CD4-positive, alpha-beta T cell treated with Interleukin-17A for 4 hours (primary cell): ENCODE measurements at regions not wholly inside any gene's neighbourhood (a gene's known extent, or its start where the extent isn't known, plus 50 kb on each side); places are given as distances from the start of the nearest gene placed in this dataset.
"Not testable (repeated sequence)": the region's sequence is repeated elsewhere in the genome, so short reads cannot be mapped to it uniquely, and the experiment has no call there.

Experiments
- DNase-seq: peaks from one replicate; pipeline ENCODE4 v3.0.0-alpha.2; 2020; ENCODE audit warnings: mixed read lengths

GRCh38 chr7:118420888-118421287 is 196.4 kb downstream of the ANKRD7 start:
- no peak for DNase-seq

- DNase-seq: no peak
Observed at GRCh38 chr7:118429141-118429540, 204.6 kb downstream of the ANKRD7 start.

GRCh38 chr7:118436663-118437062 is 212.2 kb downstream of the ANKRD7 start:
- DNase-seq: no peak

- DNase-seq: not testable (repeated sequence)
Observed at GRCh38 chr7:118449030-118449429, 224.5 kb downstream of the ANKRD7 start.

GRCh38 chr7:118449797-118450567 is 225.5 kb downstream of the ANKRD7 start:
- DNase-seq: no peak

GRCh38 chr7:118452128-118452527 is 227.6 kb downstream of the ANKRD7 start:
- DNase-seq: no peak

- no peak for DNase-seq
Observed at GRCh38 chr7:118467381-118467780, 242.9 kb downstream of the ANKRD7 start.

- DNase-seq: no peak
Observed at GRCh38 chr7:118472581-118472980, 248.1 kb downstream of the ANKRD7 start.

GRCh38 chr7:118473271-118473670 is 248.8 kb downstream of the ANKRD7 start:
- DNase-seq: no peak

- no peak for DNase-seq
Observed at GRCh38 chr7:118476036-118476435, 251.5 kb downstream of the ANKRD7 start.

GRCh38 chr7:118477036-118477435 is 252.5 kb downstream of the ANKRD7 start:
- no peak for DNase-seq

GRCh38 chr7:118478236-118478635 is 253.7 kb downstream of the ANKRD7 start:
- no peak for DNase-seq

GRCh38 chr7:118478931-118479330 is 254.4 kb downstream of the ANKRD7 start:
- DNase-seq: no peak

- DNase-seq: no peak
Observed at GRCh38 chr7:118492466-118492865, 268.0 kb downstream of the ANKRD7 start.

- DNase-seq: no peak
Observed at GRCh38 chr7:118496138-118496644, 271.7 kb downstream of the ANKRD7 start.

- no peak for DNase-seq
Observed at GRCh38 chr7:118502235-118502634, 277.7 kb downstream of the ANKRD7 start.

- no peak for DNase-seq
Observed at GRCh38 chr7:118511146-118511545, 286.6 kb downstream of the ANKRD7 start.

GRCh38 chr7:118517275-118517674 is 292.8 kb downstream of the ANKRD7 start:
- DNase-seq: no peak

- no peak for DNase-seq
Observed at GRCh38 chr7:118525020-118525419, 300.5 kb downstream of the ANKRD7 start.

- DNase-seq: no peak
Observed at GRCh38 chr7:118531566-118531965, 307.1 kb downstream of the ANKRD7 start.

- no peak for DNase-seq
Observed at GRCh38 chr7:118559207-118559606, 334.7 kb downstream of the ANKRD7 start.

GRCh38 chr7:118563311-118563710 is 338.8 kb downstream of the ANKRD7 start:
- DNase-seq: no peak

GRCh38 chr7:118572604-118573003 is 348.1 kb downstream of the ANKRD7 start:
- no peak for DNase-seq

- no peak for DNase-seq
Observed at GRCh38 chr7:118573085-118573484, 348.6 kb downstream of the ANKRD7 start.

- no peak for DNase-seq
Observed at GRCh38 chr7:118575393-118575948, 351.0 kb downstream of the ANKRD7 start.
